ENCODE measurements at regions not wholly inside any gene's neighbourhood (a gene's known extent, or its start where the extent isn't known, plus 50 kb on each side); places are given as distances from the start of the nearest gene placed in this dataset.

- peaks cover 6% of the 10 kb centered on the region for H3K4me1 ChIP-seq (ENCODE audit: insufficient read depth, low read length)
- H3K4me2 ChIP-seq (ENCODE audit: insufficient read depth, low read length), result peak overlapping the region; percentile 58
- H3K36me3 ChIP-seq (ENCODE audit: insufficient read depth, low read length), result no peaks in the 10 kb centered on the region
- no peaks in the 10 kb centered on the region for H4K20me1 ChIP-seq (ENCODE audit: insufficient read depth, low read length)
- peak; percentile 30 for TF ChIP-seq CTCF (IDR thresholded peaks at IDR 0.05; ENCODE audit: extremely low read depth, low read depth, low read length)
- H3K9me3 ChIP-seq (ENCODE audit: low read depth, low read length), result no peaks in the 10 kb centered on the region
- H3K4me3 ChIP-seq (ENCODE audit: insufficient read depth, low read length), result no peak overlapping the region
- H2AFZ ChIP-seq (ENCODE audit: low read length), result no peak overlapping the region
- H3K79me2 ChIP-seq (ENCODE audit: insufficient read depth, low read length), result no peaks in the 10 kb centered on the region
- H3K27me3 ChIP-seq (ENCODE audit: insufficient read depth, low read length), result no peaks in the 10 kb centered on the region
- no peak for DNase-seq (ENCODE audit: insufficient read length, low spot score, missing footprints)
- H3K27ac ChIP-seq (ENCODE audit: low read depth, low read length), result peak overlapping the region; percentile 73
Observed at GRCh38 chr14:22226381-22226780, 362.6 kb downstream of the DAD1 start.

- no peaks in the 10 kb centered on the region for H3K9me3 ChIP-seq (ENCODE audit: low read depth, low read length)
- peaks cover 6% of the 10 kb centered on the region for H3K4me1 ChIP-seq (ENCODE audit: insufficient read depth, low read length)
- H3K79me2 ChIP-seq (ENCODE audit: insufficient read depth, low read length), result no peaks in the 10 kb centered on the region
- TF ChIP-seq CTCF (IDR thresholded peaks at IDR 0.05; ENCODE audit: extremely low read depth, low read depth, low read length), result no peak
- H4K20me1 ChIP-seq (ENCODE audit: insufficient read depth, low read length), result no peaks in the 10 kb centered on the region
- no peaks in the 10 kb centered on the region for H3K27me3 ChIP-seq (ENCODE audit: insufficient read depth, low read length)
- no peak overlapping the region for H3K4me3 ChIP-seq (ENCODE audit: insufficient read depth, low read length)
- H3K27ac ChIP-seq (ENCODE audit: low read depth, low read length), result peak overlapping the region; percentile 73
- DNase-seq (ENCODE audit: insufficient read length, low spot score, missing footprints), result peak; percentile 2
- H3K36me3 ChIP-seq (ENCODE audit: insufficient read depth, low read length), result no peaks in the 10 kb centered on the region
- H3K4me2 ChIP-seq (ENCODE audit: insufficient read depth, low read length), result peak overlapping the region; percentile 58
- H2AFZ ChIP-seq (ENCODE audit: low read length), result peak overlapping the region; percentile 48
Observed at GRCh38 chr14:22225516-22226140, 363.4 kb downstream of the DAD1 start.

GRCh38 chr14:22221508-22221907 is 367.5 kb downstream of the DAD1 start:
- H3K79me2 ChIP-seq (ENCODE audit: insufficient read depth, low read length), result no peaks in the 10 kb centered on the region
- peak; percentile 53 for TF ChIP-seq CTCF (IDR thresholded peaks at IDR 0.05; ENCODE audit: extremely low read depth, low read depth, low read length)
- no peak for DNase-seq (ENCODE audit: insufficient read length, low spot score, missing footprints)

GRCh38 chr14:22220427-22220826 is 368.6 kb downstream of the DAD1 start:
- Histone ChIP-seq H3K4me1 (ENCODE audit: insufficient read depth, low read length) (no peaks in the 10 kb centered on the region), H3K36me3 (ENCODE audit: insufficient read depth, low read length) (no peaks in the 10 kb centered on the region), H4K20me1 (ENCODE audit: insufficient read depth, low read length) (no peaks in the 10 kb centered on the region), H3K4me3 (ENCODE audit: insufficient read depth, low read length) (no peak overlapping the region), H3K27ac (ENCODE audit: low read depth, low read length) (no peak overlapping the region), H3K79me2 (ENCODE audit: insufficient read depth, low read length) (no peaks in the 10 kb centered on the region), H3K9me3 (ENCODE audit: low read depth, low read length) (no peaks in the 10 kb centered on the region), H3K27me3 (ENCODE audit: insufficient read depth, low read length) (no peaks in the 10 kb centered on the region), H3K4me2 (ENCODE audit: insufficient read depth, low read length) (no peak overlapping the region), H2AFZ (ENCODE audit: low read length) (no peak overlapping the region)
- peak; percentile 31 for TF ChIP-seq CTCF (IDR thresholded peaks at IDR 0.05; ENCODE audit: extremely low read depth, low read depth, low read length)
- DNase-seq (ENCODE audit: insufficient read length, low spot score, missing footprints), result peak; percentile 66

More at GRCh38 chr14:22221508-22221907, 367.5 kb downstream of the DAD1 start:
- H3K27me3 ChIP-seq (ENCODE audit: insufficient read depth, low read length), result no peaks in the 10 kb centered on the region
- H3K36me3 ChIP-seq (ENCODE audit: insufficient read depth, low read length), result no peaks in the 10 kb centered on the region
- no peak overlapping the region for H2AFZ ChIP-seq (ENCODE audit: low read length)
- no peak overlapping the region for H3K4me2 ChIP-seq (ENCODE audit: insufficient read depth, low read length)
- H3K4me3 ChIP-seq (ENCODE audit: insufficient read depth, low read length), result no peak overlapping the region
- H4K20me1 ChIP-seq (ENCODE audit: insufficient read depth, low read length), result no peaks in the 10 kb centered on the region
- no peak overlapping the region for H3K27ac ChIP-seq (ENCODE audit: low read depth, low read length)
- no peaks in the 10 kb centered on the region for H3K9me3 ChIP-seq (ENCODE audit: low read depth, low read length)
- peaks cover 6% of the 10 kb centered on the region for H3K4me1 ChIP-seq (ENCODE audit: insufficient read depth, low read length)

All from osteoblast (primary cell).